DOHH2 (cell line): ENCODE measurements at regions not wholly inside any gene's neighbourhood (a gene's known extent, or its start where the extent isn't known, plus 50 kb on each side); places are given as distances from the start of the nearest gene placed in this dataset.

Source experiments
- EZH2phosphoT487 ChIP-seq: fragments of 200-600 bp; sonication (generic); IDR thresholded peaks from 2 replicates; pipeline ENCODE4 v1.6.1; 2017; ENCODE audit warnings: borderline replicate concordance, mild to moderate bottlenecking, antibody characterized with exemption, low read length, moderate library complexity, mixed read lengths
- TF ChIP-seq, protein P1 (sequence below): fragments of 200-600 bp; sonication (generic); IDR thresholded peaks from one replicate; pipeline ENCODE4 v1.5.1; 2014; ENCODE audit warnings: antibody characterized with exemption, mild to moderate bottlenecking, low read depth, low read length; ENCODE audit not compliant: poor library complexity, severe bottlenecking

- TF ChIP-seq, protein P1, sequence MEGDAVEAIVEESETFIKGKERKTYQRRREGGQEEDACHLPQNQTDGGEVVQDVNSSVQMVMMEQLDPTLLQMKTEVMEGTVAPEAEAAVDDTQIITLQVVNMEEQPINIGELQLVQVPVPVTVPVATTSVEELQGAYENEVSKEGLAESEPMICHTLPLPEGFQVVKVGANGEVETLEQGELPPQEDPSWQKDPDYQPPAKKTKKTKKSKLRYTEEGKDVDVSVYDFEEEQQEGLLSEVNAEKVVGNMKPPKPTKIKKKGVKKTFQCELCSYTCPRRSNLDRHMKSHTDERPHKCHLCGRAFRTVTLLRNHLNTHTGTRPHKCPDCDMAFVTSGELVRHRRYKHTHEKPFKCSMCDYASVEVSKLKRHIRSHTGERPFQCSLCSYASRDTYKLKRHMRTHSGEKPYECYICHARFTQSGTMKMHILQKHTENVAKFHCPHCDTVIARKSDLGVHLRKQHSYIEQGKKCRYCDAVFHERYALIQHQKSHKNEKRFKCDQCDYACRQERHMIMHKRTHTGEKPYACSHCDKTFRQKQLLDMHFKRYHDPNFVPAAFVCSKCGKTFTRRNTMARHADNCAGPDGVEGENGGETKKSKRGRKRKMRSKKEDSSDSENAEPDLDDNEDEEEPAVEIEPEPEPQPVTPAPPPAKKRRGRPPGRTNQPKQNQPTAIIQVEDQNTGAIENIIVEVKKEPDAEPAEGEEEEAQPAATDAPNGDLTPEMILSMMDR: no peak
- TF ChIP-seq EZH2phosphoT487: no peak
These were observed 68.6 kb upstream of the DIO3 start for GRCh38 chr14:101492716-101493115.
